Hypothalamus (tissue), 51 donors: ENCODE measurements at regions not wholly inside any gene's neighbourhood (a gene's known extent, or its start where the extent isn't known, plus 50 kb on each side); places are given as distances from the start of the nearest gene placed in this dataset.

Source experiments
- DNase-seq, 51 donors: peaks; one replicate each; lab custom pipeline; 2025; lab: John Stamatoyannopoulos, UW

DNA sequence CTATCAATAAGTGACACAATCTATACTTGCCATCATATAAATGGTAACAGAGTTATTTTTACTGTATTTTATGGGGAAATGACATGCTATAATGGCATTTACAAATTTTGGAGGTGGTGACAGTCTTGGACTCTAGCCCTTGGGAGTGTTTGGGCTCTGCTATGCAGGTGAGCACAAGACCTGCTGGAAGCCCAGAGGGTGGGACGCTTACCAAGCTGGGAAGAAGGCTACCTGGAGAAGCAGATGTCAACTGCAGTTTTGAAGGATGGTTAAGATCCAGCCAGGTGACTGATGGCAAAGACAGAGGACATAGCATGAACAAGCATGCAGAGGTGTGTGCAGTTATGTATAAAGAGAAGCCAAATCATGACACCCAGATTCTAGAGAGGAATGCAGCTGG lies 346.9 kb downstream of the MYCN start:
- no peak for DNase-seq

DNA sequence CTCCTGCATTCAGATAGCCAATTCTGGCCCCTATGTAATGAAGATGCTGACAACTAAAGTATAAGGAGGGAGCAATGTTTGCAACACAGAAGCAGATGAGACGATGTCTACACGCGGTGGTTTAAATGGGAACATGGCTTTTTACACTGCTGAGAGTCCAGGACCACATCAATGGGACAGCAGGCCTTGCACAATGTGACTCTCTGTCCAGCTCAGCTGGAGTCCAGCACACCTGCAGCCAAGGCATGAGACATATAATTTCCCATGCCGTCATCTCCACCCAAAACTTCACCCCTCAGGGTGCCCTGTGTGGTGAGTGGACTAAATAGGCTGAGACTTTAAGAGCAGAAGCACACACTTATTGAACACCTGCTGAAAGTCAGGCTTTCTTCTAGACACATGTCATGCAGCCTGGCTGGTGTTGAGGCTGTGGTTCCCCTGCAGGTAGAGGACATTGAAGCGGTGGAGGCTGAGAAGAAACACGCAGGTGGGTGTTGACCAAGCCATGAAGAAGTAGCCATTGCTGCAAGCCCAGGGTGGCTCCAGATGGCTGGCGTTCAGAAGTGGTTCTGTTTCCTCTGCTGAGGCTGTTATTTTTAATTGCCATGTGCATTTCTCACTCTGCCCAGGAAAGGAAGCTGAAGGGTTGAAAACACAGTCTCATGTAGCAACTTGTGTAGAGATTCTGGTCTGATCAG lies 345.6 kb downstream of the MYCN start:
- no peak for DNase-seq

DNA sequence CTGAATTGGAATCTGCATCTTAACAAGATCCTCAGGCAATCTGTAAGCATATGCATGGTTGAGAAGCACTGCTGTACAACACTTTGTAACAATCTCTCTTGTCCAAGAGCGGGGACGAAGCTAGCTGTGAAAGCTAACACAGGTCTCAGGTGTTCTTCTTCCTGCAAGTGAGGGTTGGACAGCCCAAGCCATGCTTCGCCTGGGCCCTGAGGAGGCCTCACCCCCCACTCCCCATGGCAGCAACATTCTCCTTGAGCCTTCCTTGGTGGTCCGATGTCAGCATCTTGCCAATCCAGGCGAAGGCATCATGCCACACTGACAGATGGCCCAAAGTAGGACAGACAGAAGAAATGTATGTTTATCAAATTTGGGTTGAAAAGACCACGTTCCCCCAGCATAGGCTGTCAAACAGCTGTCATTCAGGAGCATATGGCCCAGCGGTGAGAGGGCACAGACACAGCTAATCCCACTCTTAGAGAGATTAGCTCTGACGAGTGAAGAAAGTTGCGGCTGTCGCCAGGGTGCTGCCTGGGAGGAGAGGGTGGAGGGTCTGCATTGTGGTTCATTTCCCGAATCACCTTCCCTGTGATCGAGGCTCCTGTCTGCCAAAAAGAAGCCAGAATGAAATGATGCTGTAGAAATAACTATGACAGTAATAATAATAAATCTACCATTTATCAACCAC lies 344.7 kb downstream of the MYCN start:
- no peak for DNase-seq

DNA sequence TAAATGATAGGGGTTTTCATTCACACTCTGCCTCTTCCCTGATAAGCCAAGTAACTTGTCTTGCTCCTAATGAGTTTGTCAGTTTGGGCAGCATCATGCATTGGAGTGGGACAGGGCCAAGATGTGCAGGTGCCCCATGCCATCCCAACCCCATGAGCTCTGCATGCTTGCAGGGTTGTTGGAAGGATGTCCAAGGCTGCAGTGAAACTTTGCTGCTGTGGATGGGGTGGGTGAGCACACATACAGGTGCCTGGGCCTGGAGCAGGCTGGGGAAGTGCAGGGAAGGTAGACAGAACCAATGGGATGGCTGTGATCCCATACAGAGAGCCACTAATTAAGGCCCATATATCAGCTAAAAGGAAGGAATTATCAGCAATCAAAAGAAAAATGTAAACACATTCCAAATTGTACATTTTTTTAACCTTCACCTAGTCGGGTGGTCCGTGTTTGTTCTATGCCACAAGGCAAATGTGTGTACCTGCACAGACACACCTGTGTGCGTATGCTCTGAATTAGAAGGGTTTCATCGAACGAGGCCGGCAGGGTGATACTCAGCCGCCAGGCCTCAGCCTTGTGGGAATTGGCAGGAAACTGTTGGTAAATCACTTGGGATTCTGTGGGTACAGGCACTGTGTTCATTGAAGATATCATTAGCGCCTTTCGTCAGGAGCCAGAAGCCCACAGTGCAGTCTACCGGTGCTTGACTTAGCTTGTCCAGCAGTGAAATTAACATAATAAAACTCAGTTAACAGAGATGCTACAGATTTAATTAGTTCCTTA lies 342.9 kb downstream of the MYCN start:
- no peak for DNase-seq

DNA sequence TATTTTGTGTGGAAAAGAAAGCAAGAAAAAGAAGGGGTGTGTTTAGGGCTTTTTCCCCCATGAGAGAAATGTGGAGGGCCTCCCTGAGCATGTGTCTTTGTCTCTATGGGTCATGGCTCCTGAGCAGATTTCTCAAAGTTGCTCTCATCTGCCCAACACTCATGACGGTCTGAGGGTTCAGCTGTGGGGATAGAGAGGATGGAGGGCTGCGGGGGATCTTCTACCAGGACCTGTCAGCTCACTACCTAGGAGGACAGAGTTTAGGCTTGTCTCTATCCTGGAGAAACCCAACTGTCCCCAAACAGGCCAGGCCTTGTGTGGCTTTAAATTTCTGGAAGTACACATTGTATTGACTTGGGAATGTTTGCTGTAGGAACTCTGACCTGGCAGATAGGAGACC lies 342.2 kb downstream of the MYCN start:
- DNase-seq = no peak

DNA sequence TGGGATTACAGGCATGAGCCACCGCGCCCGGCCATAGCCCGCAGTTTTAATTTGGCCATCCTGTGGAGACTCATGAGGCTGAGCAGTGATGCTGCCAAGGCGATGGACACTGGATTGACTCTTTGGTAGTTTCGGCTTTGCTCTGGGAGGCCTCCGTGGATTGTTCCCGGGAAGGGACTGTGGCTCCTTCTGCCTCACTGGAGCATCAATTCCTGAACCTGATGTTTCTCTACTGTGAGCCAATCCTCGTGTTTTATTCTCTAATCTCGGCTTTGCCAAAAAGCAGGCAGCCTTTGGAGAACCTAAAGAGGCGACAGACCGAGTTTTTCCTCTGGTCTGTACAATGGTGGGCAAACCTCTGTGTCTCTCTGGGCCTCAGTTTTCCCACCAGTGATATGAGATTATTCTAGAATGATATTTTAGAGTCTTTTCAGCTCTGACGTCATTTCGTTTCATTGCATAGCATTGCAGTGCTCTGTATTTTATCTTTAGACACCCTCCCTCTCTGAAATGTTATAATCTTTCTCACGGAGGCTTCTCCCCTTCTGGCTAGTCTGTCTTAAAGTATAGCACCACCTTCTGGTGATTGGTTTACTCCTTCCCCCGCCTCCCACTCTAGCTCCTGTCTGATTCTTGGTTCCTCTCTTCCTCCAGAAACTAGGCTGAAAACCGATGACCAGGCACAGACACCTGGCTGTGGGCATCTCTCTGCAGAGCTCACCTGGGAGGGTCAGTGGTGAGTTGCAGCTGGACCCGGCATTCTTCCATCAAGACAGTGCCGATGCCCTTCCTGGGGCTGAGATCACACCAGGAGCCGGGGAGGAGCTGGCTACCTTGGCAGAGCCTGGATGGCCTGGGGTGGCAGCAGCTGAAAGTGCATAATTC lies 341.3 kb downstream of the MYCN start:
- peak in 21 of 51 donors; percentile 2 to 49 (median 10) for DNase-seq

DNA sequence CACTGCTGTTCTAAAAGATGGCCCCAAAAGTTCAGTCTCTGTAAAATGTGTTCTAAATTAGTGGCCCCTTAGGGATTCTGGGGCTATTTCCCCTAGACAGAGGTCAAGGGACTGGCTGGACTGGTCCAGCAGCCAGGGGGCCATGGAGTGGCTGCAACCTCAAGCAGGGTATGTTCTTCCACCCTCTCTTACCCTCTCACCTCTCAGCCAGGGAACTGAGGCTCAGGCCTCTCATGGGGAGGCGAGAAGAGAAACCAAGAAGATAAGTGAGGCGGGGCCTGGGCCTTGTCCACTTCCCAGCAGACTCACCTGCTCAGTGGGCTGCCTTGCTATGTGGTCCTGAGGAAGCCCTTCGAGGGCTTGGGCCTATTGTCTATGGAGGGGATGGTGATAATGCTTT lies 339.7 kb downstream of the MYCN start:
- no peak for DNase-seq

DNA sequence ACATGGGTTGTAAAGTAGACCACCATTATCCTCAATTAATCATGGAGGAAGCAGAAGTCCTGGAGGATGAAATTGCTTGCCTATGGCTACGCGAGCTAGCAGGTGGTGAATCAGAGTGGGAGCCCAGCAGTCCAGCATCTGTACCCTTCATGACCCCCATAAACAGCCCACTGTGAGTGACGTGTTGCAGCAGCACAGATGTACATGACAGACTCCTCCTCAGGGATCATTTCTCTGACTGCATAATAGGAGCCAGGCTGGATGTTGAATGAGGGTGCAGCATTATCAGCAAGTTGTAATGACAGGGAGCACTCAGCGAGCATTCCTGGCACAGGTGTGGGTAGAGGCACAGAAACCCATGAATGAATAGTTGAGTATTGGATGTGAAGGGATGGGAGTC lies 339.3 kb downstream of the MYCN start:
- DNase-seq = no peak

DNA sequence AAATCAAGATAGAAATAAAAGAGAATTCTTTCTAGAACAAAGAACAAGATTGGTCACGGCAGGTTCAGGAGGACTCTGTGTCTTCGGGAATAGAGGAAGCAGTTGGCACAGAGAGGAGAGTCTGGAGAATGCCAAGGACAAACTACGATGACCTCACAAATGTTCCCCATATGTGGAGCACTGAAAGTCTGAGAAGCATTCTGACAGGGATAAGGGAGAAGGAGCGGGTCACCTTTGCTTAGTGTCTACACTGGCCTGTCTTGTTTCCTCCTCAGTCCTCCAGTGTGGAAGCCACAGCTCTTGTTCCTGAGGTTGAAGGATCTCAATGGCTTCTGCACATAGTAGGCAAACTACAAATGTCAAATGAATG lies 338.8 kb downstream of the MYCN start:
- no peak for DNase-seq

DNA sequence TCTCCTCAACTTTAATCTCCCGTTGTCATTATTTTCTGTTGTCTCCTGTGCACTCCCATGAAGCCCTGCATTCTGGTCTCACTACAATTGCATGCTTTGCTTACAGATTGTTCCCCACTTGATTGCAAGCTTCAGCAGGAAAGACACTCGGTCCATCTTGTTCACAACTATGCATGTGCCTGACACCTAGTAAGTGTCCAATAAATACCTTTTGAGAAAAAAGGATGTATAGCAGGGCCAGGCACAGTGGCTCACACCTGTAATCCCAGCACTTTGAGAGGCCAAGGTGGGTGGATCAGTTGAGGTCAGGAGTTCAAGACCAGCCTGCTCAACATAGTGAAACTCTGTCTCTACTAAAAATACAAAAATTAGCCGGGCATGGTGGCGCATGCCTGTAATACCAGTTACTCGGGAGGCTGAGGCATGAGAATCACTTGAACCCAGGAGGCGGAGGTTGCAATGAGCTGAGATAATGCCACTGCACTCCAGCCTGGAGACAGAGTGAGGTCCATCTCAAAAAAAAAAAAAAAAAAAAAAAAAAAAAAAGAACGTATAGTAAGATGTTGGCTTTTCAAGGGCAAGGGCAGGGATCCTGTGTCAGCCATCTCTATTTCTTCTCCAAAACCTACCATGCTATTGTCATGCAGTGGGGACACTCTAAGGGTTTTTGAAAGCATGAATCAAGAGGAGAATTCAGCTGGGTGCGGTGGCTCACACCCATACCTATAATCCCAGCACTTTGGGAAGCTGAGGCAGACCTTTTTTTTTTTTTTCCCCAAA lies 338.3 kb downstream of the MYCN start:
- no peak for DNase-seq

DNA sequence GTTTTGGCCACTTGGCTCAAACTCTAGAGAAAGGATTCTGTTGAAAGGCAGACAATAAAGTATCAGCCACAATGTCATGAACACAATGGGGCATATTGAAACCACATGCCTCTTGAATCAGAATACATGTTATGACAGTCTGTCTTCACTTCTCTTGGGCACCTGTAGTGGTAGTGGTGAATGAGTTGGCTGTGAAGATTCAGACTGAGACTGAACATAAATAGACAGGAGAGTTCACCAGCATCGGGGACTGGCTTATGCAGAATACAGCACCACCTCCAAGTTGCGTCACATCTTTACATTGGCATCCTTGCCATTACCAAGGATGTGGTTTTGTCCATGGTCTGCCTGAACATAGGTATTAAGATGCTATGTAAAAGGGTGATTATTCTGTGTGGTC lies 336.8 kb downstream of the MYCN start:
- DNase-seq = peak in 1 of 51 donors; percentile 3

DNA sequence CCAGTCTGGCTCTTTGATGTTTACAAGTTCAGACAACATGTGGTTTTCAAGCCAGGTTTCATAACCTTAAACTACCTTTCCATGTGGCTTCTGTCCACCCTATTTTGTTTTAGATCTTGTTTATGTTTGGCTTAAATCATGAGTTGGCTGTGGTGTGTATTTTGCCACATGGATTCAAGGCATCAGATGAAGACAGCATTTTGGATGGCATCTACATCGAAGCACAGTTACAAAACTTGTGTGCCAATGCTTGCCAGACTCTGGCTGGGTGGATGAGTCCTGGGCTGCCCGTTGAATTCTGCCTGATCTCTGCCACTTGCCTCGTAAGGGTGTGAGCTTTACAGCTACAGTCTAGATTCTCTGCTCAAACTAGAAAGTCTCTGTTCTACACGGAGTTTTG lies 335.3 kb downstream of the MYCN start:
- DNase-seq = no peak

DNA sequence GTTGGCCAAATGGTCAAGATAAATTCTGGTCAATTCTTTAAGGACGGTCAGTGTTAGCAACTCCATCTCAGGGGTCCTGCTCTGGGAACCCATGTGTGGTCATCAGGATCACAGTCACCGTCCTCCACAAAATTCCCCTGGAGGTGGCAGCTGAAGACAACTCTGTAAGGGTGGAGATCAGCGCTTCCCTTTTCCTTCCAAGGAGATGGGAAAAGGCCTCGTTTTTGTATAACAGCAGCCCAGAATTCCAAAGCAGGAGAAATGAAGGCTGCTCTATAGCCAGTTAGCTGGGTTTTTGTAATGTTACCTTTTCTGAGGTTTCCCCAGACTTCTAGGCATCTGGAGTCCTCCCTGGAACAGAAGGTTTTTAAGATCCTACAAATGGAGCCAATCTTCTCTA lies 334.8 kb downstream of the MYCN start:
- DNase-seq = no peak

DNA sequence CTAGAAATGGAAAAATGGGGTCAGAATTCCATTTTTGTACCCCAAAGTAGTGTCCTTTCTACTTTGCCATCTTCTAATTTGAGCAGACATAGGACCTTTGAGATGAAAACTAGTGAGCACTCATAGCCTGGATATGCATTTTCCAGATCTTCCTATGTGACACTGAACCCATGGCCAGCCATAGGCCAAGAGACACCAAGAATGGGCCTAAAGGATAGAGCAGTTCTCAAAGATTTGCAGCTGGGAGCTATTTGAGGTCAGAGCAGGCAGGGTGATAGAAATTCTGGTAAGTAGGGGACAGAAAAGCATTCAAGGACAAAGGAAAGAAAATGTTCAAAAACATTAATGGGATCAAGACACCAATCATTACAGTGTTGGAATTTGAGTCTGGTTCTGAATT lies 332.8 kb downstream of the MYCN start:
- DNase-seq = no peak

DNA sequence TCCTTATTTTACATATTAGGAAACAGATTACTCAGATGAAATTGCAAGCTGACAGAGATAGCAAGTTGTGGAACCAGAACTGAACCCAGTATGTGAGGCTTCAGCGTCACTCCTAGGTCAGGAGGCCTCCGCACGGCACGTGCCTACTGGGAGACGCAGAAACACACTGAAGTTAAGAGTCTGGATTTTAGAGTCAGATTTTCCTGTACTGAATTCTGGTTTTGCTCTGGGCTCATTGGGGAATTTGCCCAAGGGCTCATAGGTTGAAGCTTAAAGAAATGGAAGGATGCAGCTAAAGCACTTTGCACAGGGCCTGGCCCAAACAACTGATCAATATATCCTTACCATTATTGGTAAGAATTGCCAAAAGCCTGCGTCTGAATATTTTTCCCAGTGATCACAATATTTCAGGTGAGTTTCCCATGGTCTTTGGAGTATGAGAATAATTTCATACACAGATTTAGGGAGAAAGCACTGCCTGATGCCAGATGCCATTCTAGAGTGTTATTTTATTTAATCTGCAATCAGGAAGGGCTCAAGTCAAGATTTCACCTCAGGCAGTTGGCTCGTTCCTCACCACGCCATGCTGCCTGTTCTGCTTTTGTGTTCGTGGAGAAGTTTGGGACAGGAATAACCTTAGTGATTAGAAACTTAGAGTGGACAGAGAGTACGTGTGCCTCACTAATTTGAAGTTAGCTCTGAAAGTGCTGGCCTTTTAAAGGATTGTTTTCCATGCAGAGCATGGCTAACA lies 331.9 kb downstream of the MYCN start:
- no peak for DNase-seq

DNA sequence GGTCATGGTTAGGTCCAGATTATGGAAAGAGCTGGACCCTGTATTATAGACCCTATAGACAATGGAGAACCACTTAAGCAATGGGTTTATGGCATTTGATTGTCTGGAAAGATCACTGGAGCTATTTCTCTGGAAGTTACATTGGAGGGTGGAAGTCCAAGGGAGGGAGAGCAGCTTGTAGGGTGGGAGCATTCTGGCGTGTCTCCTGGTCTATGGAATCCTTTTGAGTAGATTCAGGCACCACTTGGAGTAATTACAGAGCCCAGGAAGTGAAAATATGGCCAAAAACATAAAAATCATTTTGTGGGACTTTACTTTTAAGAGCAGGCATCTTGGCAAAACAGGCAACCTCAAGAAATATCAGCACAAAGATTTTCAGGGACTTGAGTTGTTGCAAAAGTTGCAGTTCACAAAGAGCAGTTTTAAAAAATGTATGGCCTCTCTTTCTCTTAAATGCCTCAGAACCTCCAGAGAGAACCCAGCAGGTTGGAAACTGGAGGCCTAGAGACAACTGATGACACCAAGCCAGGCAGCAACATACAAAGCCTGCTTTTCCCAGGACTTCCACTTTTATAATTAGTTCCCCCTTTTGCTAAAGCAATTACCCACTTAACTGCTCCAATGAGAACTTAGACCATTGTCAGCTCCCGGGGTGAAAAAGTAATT lies 331.0 kb downstream of the MYCN start:
- no peak for DNase-seq

DNA sequence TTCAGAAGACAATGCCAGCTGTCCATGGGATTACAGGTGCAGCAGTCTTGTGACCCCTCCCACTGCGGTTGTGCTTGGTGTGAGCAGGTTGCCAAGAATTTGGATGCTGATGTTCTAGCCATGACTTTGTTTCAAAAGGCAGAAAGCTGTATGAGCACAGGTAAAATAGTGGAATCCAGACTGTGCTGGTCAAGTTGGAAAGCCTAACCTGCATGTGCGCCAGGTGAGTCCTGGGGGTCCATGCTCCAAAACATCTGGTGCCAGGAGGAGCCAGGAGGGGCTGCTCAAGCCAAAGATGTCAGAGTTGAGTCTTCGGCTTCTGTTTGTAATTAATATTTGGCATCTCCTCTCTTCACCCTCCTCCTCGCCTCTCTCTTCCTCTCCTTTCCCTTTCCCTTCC lies 330.1 kb downstream of the MYCN start:
- DNase-seq = no peak

DNA sequence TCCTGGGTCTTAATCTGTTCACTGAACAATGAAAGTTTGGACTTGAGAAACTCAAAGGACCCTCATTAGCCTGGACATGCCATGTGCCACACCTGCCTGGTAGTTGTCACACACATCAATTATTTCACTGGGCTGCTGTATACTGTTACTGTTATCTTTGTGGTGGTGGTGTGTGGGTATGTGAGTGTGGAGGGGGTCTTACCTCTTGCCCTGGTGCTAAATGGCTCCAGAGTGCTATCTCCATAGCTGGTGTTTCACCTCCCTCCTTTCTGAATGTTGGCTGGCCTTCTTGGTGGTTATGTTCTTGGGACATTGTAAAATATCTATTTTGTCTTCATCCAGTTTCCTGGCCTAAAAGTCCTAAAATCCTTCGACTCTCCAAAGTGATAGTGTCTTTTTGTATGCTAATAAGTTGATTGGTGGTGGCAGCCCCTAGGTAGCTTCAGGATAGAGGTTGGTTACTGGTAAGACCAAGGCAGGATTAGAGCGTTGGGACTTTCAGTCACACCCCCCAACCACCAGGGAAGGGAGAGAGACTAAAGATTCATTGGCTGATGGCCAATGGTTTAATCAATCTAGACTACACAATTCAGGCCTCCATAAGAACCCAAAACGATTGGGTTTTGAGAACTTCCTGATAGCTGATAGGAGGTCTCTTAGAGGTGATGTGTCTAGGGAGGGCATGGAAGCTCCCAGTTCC lies 328.1 kb downstream of the MYCN start:
- DNase-seq = no peak
